ENCODE measurements at regions not wholly inside any gene's neighbourhood (a gene's known extent, or its start where the extent isn't known, plus 50 kb on each side); places are given as distances from the start of the nearest gene placed in this dataset.

DNA sequence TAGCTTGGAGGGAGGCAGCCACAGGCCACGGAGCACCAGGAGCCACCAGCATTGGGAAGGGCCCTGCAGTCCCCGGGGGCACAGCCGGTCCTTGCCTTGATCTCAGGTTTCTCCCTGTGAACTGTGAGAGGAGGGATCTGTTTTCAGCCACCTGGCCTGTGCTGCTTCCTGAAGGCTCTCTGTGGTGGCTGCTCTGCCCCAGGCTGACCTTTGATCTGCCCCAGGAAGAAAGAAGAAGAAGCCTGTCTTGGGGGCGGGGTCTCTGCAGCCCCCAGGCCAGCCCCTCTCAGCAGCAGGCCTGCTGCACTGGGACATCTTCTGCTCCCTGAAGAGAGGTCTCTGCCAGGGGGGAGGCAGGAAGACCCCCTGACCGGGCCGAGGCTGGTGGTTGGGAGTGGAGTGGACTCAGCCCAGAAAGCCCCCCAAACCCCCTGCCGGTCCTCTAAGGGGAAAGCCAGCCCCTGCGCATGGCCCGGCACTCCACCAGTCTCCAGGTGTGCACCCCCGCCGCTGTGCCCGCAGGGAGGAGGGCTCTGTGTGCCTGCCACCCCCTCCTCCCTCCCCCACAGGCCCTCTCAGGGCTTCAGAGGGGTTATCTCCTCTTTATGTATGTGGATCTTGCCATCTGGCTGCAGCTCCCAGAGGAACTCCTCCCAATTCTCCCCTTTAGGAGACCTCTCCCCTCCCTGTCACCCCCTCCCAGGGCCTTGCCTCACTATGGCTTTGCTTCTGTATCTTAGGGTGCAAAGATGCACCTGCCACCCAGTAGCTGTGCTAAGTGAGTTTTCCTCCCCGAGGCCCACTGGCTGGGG lies 675.3 kb downstream of the BRD1 start:
- no peaks in the 10 kb centered on the region for H3K9me3 ChIP-seq (ENCODE audit: low read depth)
- H3K4me3 ChIP-seq: no peak overlapping the region
- H3K27me3 ChIP-seq: no peaks in the 10 kb centered on the region
- H3K36me3 ChIP-seq: no peaks in the 10 kb centered on the region
- H3K27ac ChIP-seq: no peak overlapping the region
- TF ChIP-seq, protein P1, sequence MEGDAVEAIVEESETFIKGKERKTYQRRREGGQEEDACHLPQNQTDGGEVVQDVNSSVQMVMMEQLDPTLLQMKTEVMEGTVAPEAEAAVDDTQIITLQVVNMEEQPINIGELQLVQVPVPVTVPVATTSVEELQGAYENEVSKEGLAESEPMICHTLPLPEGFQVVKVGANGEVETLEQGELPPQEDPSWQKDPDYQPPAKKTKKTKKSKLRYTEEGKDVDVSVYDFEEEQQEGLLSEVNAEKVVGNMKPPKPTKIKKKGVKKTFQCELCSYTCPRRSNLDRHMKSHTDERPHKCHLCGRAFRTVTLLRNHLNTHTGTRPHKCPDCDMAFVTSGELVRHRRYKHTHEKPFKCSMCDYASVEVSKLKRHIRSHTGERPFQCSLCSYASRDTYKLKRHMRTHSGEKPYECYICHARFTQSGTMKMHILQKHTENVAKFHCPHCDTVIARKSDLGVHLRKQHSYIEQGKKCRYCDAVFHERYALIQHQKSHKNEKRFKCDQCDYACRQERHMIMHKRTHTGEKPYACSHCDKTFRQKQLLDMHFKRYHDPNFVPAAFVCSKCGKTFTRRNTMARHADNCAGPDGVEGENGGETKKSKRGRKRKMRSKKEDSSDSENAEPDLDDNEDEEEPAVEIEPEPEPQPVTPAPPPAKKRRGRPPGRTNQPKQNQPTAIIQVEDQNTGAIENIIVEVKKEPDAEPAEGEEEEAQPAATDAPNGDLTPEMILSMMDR (IDR thresholded peaks at IDR 0.05; ENCODE audit: low read depth, low read length): no peak
- peak in 1 of 2 donors; percentile 25 for DNase-seq (ENCODE audit: low read depth in 1 of 2, low spot score in 1 of 2)
- H3K4me1 ChIP-seq (ENCODE audit: low read depth): peaks cover 6% of the 10 kb centered on the region

DNA sequence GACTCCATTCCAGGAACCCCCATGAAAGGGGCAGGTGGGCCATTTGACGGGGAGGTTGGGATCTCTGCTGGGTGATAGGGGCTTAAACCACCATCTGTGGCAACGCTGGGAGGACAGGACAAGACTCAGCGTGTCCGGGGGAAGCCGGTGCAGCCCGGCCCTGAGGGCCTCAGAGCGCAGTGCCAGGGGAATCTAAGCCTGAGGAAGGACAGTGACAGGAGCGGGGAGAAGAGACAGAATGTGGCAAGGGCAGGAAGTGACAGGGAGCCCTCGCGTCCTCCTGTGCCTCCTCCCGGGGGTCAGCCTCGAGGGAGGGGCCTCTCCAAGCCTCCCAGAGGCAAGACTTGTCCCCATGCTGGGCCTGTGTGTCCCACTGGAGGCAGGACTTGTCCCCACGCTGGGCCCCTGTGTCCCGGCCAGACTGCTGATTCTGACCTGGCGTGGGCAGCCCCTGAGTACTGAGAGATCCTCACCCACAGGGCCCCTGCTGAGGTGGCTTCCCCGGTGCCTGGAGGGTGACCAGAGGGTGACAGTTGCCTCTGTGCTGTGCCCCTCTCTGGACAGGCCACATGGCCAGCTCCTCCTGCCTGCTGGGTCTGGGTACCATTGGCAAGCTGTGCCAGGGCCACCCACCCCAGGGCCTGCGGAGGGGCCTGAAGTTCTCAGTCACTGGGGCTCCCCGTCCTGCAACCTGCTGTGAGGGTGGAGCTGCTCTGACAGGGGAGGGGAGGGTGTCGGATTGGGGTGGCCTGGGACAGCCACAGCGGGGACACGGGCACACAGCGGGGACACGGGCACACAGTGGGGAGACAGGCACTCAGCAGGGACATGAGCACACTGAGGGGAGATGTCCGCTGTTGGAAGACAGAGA lies 676.2 kb downstream of the BRD1 start:
- no peak for DNase-seq (ENCODE audit: low read depth in 1 of 2, low spot score in 1 of 2)

DNA sequence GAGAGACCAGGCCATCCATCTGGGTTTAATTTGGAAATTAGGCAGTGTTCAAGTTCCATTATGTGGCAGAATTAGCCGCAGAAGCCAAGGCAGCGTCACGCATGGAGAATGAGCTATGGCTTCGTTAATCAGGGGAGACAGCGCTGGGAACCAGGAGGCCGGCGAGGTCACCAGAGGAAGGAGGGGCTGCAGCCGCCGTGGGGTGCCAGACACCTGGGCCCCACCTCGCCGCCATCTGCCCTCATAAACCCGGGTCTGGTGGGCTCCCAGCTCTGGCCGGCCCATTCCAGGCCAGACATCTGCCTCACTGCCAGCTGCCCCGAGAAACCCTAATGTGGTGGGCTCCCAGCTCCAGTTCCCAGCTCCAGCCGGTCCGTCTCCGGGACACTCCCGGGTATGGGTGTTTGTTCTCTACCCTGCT lies 676.9 kb downstream of the BRD1 start:
- no peaks in the 10 kb centered on the region for H3K27me3 ChIP-seq
- TF ChIP-seq, protein P1 (IDR thresholded peaks at IDR 0.05; ENCODE audit: low read depth, low read length): no peak
- H3K9me3 ChIP-seq (ENCODE audit: low read depth): no peaks in the 10 kb centered on the region
- no peak overlapping the region for H3K4me3 ChIP-seq
- no peaks in the 10 kb centered on the region for H3K36me3 ChIP-seq
- no peak for DNase-seq (ENCODE audit: low read depth in 1 of 2, low spot score in 1 of 2)
- peaks cover 6% of the 10 kb centered on the region for H3K4me1 ChIP-seq (ENCODE audit: low read depth)
- no peak overlapping the region for H3K27ac ChIP-seq

More for the DNA sequence above, 676.2 kb downstream of the BRD1 start:
- H3K27me3 ChIP-seq: no peaks in the 10 kb centered on the region
- H3K4me3 ChIP-seq: no peak overlapping the region
- no peaks in the 10 kb centered on the region for H3K9me3 ChIP-seq (ENCODE audit: low read depth)
- H3K27ac ChIP-seq: no peak overlapping the region
- no peaks in the 10 kb centered on the region for H3K36me3 ChIP-seq
- TF ChIP-seq, protein P1 (IDR thresholded peaks at IDR 0.05; ENCODE audit: low read depth, low read length): no peak
- H3K4me1 ChIP-seq (ENCODE audit: low read depth): peaks cover 6% of the 10 kb centered on the region

DNA sequence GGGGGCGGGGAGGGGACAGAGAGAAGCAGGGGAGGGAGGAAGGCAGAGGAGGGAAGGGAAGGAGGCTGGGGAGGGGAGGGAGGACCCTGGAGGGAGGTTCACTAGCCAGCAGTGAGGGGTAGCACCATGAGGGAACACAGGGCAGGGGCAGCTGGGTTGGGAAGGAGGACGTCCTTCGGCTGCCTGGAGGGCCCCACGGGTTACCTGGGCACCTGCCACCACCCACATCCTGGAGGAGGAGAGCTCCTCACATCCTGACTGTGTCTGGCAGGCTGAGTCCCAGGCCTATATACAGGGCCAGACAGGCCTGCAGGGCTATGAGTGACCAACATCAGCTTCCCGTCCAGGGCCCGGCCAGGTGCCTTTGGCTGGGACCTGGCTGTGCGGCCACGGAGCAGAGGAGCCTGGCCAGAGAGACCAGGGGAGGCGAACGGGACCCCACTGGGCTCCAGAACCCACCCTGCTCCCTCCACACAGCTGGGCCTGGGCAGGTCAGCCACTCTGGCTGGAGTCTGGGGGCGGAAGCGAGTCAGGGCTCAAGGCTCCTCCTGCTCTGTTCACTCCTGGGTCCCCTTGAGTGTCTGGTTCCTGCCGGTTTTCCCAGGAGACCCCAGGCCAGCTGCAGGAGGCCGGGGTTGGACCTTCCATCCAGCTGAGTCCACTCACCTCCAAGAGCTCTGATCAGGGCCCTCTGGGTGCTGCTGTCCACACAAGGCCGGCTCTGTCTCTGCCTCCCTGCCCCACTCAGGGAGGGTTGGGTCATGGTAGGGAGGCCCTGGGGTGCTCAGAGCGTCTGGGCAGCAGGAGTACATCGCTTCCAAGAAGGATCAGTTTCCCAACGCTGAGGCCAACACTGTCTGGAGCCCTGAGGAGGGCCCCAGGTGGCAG lies 677.7 kb downstream of the BRD1 start:
- Histone ChIP-seq H3K36me3 (no peaks in the 10 kb centered on the region), H3K27ac (no peak overlapping the region), H3K4me3 (no peak overlapping the region), H3K4me1 (ENCODE audit: low read depth) (peaks cover 6% of the 10 kb centered on the region), H3K27me3 (no peaks in the 10 kb centered on the region), H3K9me3 (ENCODE audit: low read depth) (no peaks in the 10 kb centered on the region)
- no peak for DNase-seq (ENCODE audit: low read depth in 1 of 2, low spot score in 1 of 2)
- TF ChIP-seq, protein P1 (IDR thresholded peaks at IDR 0.05; ENCODE audit: low read depth, low read length): no peak

DNA sequence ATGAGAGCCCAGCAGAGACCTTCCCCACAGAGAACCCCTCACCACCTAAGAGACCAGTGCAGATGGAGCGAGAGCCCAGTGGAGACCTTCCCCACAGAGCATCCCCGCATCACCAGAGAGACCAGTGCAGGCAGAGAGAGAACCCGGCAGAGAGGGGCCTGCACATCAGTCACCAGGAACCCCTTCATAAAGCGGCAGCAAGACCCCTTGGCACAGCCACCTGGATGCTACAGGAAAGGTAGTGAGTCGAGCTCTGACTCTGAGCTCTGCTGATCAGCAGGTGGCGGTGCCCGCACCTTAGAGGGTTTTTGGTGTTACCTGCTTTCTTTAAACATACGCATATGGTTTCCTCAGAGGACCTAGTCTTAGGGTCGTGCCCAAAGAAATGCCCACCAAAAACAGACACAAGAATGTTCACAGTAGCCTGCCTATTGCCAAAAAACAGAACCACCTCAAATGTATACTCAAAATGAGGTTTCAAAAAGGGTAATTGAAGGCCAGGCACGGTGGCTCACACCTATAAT lies 678.7 kb downstream of the BRD1 start:
- DNase-seq (ENCODE audit: low read depth in 1 of 2, low spot score in 1 of 2): no peak
- H3K27ac ChIP-seq: no peak overlapping the region
- H3K4me1 ChIP-seq (ENCODE audit: low read depth): peaks cover 6% of the 10 kb centered on the region
- H3K9me3 ChIP-seq (ENCODE audit: low read depth): no peaks in the 10 kb centered on the region
- no peaks in the 10 kb centered on the region for H3K36me3 ChIP-seq
- H3K4me3 ChIP-seq: no peak overlapping the region
- no peaks in the 10 kb centered on the region for H3K27me3 ChIP-seq
- TF ChIP-seq, protein P1 (IDR thresholded peaks at IDR 0.05; ENCODE audit: low read depth, low read length): no peak
